ENCODE measurements at regions not wholly inside any gene's neighbourhood (a gene's known extent, or its start where the extent isn't known, plus 50 kb on each side); places are given as distances from the start of the nearest gene placed in this dataset.

DNA sequence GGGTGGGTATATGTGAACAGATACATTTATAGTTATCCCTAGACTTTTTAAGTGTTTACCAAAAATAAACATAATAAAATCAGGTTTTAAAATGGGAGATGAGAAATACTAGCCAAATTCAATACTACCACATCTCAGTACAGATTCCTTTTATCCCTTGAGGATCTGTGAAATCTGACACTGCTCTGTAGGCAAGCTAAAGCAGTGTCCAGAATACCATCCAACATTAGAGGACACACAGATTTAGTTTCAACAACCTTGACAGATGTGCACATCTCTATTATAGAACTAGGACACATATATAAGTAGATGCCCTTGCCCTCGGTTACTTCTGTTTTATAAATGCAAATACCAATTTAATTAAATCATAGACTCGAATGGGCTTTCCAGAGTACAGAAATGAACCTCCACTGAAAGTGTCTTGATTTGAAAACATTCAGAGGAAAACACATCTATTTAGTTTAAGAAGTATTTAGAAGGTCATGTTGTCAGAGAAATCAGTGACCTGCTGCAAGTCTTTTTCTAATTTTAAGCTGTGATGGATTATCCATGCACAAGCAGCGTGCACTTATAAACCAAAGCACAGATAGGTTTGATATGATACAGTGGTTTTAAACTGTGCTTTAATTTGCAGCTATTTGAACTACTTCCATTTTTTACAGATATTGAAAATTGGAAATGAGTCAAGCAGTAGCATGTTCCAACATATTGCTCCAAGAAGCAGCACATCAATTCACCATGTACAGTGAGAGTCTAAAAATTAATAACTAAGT lies 156.3 kb upstream of the EPHA7 start:
- TF ChIP-seq CTCF (conservative IDR thresholded peaks at IDR 0.05 in 1 of 2, IDR thresholded peaks at IDR 0.05 in 1 of 2; ENCODE audit: low read depth in 1 of 2, low read length in 2 of 2): no peak
- TF ChIP-seq EZH2 (IDR thresholded peaks at IDR 0.05; ENCODE audit: low read length, missing control alignments): no peak
